ENCODE measurements at regions not wholly inside any gene's neighbourhood (a gene's known extent, or its start where the extent isn't known, plus 50 kb on each side); places are given as distances from the start of the nearest gene placed in this dataset.

DNA sequence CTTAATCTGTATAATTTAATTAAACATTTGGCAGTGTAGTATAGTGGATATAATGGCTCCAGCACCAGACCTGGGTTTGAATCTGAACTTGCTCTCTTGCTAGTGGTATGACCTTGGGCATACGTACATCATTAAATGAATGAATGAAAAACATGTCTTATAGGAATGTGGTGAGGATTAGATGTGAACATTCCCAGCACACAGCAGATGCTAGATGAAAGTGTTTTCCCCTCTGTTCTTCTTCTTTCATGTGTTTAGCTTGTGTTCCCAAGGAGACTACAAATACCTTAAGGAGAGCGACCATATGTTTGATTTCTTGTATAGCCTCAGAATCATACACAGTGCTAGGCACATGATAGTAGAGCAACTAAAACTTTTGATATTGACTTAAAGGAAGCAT is 56.5 kb downstream of the CT47B1 start:
- DNase-seq: no peak

DNA sequence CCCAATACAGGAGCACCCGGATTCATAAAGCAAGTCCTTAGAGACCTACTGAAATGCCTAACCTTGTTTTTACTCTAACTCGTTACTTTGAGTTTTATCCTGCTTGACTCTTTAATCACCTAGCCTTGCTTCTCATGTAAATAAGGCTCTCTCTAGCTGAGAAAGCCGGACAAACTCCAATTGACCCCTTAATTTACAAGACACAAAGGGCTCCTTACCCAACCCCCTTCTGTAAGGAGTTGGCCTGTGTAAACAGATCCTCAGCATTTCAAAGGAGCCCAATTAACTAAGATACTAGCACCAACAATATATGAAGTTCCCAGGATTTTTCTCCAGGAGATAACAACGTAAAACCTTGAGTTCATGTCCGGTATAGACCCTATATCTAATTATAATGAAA is 61.7 kb downstream of the CT47B1 start:
- DNase-seq: no peak

DNA sequence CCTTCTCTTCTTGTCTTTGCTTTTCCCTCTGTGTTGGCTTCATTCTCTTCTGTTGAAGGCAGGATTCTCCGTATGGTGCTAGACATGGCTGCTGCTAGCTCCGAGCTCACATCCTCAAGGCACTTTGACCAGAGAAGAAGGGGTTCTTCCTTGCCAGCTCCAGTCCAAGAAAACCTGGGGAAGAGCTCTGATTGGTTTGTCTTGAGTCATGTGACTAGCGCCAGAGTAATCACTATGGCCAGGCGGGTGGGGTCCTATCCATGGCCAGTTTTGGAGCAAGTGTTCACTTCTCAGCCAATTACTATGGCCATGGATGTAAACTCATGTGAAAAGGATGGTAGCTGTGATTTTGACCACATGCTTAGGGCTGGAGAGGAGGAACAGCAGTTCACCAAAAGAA is 74.2 kb downstream of the CT47B1 start:
- no peak for DNase-seq

DNA sequence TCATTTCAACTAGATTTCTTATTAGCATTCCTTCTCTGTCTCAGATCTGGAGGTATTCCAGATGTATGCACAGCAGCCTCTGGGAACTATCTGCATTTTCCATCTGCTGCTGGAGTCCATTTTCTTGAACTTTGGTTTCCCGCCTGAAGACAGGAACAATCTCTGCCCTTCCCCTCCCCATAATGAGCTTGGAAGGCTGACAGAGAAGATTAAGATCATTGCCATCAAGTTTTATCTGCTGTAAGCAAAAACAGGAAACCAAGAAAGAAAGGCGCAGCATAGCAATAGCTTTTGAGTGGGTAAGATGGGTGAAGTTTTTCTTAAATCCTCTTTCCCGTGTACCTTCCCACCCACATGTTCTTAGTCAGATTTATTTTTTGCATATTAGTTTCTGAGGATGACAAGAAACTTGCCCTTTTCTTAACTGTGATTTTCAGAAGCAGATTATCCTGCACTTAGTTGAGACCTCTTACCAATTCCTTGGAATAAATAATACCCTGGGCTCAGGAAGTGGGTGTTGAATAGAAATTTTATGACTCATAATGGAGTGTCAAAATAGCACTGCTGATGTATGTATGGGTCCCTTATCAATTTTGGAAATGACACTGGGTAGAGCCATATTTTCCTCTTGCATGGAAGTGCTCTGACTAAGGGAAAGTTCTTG is 78.3 kb downstream of the CT47B1 start:
- no peak for DNase-seq

DNA sequence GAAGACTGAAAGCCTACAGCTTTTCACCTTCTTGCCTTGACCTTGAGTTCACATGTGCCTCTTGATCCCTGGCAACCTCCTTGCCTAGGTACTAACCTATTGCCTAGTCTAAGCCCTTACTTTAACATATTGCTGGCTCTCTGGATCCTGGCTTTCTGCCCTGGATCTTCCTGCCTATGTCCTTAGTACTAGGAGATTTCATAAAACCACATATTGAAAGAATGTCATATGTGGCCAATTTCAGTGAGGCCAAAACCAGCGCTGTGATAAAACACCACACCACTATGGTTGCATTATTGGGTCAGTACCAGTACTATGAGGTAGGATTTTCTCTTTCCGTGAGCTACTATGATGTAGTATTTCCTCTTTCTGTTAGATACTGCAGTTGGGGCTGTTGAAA is 80.4 kb downstream of the CT47B1 start:
- DNase-seq: no peak

DNA sequence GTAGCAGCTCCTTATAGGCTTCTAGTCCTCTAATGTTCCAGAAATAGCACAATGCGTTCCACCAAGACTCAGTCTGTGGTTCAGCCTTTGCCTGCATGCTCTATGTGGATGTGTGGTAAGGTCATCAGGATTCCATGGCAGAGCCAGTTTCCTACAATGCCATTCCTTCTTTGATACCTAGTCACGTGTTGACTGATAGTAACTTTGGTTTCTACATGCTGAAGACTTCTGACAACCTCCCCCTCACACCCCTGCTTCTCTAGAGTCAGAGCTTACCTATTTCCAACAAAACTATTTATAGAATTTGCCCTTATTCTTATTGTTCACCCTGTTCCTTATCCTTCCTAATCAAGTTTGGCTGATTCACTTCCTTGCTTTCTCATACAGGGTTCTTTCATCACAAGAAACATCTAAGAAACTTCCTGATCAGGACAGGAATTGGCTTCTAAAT is 81.1 kb downstream of the CT47B1 start:
- DNase-seq: no peak

DNA sequence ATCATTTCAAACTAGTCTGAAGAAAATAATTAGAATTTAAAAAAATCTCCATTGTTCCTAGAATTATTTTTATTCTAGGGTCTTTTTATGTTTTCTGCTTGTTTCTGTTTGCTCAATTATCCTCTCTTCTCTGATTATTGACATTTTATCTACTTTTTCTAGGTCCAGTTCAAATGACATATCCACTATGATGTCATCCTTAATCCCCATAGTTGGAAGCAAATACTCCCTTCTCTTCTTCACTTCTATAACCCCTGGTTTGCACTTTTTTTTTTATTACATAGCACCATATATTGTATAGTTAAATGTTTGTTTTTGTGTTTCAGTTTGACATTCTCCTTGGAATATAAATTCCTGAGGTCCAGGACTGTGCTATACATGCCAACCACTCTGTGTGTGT is 82.6 kb downstream of the CT47B1 start:
- no peak for DNase-seq

DNA sequence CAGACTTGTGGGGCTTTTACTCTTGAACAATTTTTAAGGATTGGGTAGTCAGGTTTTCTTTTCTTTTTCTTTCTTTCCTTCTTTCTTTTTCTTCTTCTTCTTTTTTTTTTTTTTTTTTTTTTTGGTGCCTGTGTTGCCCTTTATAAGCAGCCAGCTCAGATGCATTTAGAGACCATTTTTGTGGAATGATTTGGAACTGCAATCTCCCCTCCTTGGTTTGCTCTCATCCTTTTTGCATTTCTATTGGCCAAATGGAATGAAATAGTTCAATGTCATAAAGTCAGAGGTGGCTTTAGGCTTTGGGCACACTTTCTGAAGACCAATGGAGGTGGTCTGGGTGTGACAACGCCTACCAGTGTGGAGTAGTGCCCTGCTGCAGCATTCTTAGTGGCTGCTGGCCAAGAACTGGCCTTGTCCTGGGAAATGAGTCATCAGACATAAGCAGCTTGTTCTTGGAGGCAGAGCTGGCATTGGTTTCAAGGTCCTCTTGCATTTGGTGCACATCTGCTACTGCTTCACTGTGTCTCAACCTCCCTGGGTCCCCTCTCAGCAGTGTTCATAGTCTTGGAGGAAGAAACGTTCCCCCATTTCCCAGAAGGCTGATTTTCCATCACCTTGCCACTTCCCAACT is 84.5 kb downstream of the CT47B1 start:
- DNase-seq: no peak

DNA sequence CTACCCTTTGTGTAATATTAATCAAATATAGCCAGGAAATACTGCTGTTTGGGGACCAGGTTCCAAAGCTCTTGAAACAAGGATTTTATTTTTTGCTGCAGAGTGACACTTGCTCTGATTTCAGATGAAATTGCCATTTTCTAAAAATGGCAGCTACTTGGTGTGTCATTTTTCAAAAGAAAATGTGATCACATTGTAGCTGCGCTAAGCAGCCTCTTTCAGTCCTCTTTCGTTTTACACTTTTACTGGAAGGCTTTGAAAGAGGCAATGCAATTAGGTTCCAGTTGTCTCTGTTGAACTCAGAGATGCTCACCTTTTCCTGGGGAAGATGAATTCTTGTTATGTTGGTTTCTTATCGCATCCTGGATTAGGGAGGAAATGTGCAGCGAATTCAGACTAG is 85.1 kb downstream of the CT47B1 start:
- DNase-seq: no peak

DNA sequence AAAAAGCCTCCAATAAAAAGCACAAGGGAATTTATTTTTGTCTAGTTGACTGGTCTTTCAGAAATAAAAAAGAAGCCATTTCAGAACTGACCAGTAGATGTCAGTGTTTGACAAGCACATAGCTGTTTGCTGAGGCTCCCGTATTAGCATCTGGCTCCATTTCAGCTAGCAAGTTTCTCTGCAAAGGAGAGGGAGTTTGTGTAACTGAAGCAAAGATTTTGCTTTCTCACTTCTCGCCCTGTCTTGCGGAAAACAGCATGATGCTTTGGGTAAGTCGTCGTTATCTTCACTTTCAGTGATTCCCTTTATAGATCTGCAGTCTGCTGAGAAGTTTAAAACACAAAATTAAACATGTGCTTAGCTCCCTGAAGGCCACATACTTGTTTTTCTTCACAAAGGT is 85.5 kb downstream of the CT47B1 start:
- no peak for DNase-seq

DNA sequence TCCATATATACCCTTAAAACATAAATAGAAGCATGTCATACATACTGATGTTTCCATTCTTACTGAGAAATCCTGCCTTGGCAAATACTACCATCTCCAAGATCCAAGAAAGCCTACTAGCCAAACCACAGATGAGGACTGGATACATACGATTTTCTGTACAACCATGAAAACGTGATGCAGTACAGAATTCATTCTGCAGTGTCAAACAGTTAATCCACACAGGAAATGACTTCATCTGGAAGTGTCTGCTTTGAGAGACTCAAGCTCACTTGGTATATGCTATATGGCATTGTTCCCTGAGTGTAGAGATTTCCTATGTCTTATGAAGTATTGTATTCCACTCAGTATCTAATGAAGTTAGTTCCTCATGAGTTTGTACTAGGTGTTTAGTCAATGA is 94.3 kb downstream of the CT47B1 start:
- no peak for DNase-seq

DNA sequence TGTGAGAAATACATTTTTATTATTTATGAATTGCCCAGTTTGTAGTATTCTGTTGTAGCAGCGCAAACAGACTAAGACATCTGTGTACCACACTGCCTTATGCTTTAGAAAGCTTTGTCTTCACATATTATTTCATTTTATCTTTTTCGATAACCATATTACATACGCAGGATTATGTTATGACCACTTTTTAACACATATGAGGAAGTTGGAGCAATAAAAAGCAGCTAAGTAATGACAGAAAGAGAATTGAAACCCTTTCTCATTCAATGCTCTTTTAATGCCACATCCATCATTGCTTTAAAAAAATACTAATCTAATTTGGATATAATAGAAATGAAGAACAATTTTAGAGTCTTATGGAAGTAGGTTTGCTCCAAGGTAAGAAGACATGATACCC is 99.7 kb downstream of the CT47B1 start:
- DNase-seq: no peak

DNA sequence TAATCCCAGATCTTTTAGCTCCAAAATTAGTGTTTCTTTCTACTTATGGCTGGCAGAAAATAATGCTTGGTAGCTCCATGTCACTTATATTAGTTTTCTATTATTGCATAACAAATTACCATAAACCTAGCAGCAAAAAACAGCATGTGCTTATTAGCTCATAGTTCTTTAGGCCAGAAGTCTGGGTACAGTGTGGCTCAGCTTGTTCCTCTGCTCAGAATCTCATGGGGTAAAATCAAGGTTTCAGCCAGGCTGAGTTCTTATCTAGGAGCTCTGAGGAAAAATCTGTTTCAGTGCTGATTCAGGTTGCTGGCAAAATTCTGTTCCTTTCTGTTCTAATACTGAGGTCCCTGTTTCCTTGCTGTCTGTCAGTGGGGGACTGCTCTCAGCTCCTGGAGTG is 101.1 kb downstream of the CT47B1 start:
- no peak for DNase-seq

DNA sequence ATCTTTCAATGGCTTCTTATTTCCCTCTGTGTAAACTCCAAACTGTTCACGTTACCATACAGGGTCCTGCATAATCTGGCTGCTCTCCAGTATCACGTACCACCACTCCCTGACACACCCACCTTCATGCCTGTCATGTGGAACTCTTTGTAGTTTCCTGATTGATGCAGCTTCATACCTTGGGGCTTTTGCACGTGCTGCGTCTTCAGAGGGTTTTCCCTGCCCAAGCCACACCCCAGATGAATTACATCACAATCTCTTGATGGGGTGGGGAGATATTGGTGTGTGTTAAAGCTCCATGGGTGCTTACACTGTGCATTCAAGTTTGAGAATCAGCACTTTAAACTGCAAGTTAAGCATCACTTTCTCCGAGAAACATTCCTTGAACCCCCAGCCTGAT is 101.9 kb downstream of the CT47B1 start:
- no peak for DNase-seq

DNA sequence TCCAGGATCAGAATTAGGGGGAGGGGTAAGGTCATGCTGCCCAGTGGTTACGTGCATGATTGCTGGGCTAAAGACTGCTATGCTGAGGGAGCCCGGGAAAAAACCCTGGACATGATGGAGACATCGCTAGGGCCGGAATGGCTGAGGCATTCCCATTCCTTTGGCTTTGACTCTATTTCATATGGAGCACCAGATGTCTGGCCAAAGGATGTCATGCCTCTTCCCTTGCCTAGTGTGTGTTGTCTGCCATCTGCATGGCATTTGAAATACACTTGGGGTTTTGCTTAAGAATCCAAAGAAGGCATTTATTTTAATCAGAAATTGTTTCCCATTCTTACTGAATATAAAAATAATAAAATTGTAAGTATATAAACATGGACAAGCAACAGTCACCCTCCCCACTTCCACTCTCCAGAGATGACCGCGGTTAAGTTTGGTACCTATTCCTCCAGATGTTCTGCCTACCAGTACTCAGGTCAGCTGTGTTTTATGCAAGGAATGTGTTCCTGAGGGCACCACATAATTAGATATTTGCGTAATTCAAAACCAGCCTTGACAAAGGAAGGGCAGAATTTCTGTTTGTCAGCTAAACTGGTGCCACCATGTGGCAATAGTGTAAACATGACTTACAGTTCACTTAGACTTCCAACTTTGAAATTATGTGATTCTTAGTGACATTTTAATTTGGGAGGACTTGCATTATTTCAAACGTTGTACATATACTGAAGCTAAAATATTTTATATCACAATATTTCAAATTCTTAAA is 105.9 kb downstream of the CT47B1 start:
- no peak for DNase-seq

DNA sequence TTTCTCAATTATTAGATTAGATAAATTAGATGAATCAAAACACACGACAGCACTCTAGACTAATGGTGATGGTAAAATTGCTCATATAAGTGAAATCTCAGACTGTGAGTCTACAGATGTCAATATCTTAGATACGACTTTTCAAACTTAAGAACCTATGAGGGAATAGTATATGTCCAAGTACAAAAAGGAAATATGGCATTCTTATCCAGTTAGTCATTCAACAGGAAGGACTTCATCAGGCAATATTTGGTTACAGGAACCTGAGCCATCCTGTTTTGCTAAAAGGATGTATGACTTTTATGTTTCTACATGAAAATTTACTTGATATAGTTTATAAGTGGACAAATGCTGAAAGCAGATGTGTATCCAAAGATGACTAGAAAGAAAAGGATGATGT is 107.0 kb downstream of the CT47B1 start:
- no peak for DNase-seq

DNA sequence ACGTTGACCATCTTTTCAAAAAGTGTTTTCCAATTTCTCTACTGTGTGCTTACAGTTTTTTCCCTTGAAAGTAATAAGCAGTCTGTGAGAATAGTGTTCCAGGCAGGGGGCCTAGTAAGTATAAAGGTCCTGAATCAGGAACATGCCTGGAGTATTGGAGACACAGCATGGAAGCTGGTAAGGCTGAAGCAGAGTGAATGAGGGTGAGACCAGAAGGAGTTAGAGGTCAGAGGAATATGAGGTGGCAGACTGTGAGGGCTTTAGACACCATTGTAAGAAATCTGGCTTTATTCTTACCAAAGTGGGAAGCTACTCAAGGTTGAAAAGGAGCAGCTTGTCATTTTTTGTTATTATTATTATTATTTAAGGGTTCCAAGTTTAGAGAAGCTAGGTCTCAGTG is 107.4 kb downstream of the CT47B1 start:
- no peak for DNase-seq

DNA sequence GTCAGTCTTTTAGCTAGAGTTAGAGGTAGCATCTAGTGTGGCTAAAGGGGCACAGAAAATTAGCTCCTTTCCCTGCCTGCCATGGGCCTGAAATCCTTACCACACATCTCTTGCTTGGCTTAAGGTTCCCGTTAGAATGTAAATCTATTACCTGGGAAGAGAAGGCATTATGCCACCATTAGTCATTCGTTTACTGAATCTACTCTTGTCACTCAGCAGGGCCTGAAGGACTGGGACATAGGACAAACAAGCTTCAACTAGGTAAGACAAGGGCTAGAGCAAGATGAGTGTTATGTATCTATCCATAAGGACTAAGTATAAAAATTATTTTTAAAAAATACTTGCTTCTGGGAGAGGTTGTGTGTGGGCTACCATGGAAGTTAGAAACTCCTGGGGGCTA is 112.4 kb downstream of the CT47B1 start:
- DNase-seq: no peak

DNA sequence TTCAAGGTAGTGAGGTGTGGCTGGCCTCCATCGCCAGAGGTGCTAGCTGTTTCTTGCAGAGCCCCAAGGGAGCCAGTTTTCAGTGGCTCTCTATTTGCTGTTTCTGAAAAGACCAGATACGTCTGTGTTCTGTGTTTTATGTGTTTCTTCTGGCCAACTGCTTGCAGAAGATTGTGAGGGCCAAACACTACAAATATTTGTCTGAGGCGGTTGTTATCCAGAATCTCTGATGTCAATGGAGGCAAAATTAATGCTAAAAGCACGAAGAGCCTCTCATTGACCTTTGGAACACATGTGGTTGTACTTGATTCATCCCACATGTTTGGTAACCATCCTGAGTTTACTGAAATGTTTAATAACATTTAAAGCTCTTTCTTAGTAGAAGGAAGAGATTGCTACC is 113.9 kb downstream of the CT47B1 start:
- DNase-seq: no peak

DNA sequence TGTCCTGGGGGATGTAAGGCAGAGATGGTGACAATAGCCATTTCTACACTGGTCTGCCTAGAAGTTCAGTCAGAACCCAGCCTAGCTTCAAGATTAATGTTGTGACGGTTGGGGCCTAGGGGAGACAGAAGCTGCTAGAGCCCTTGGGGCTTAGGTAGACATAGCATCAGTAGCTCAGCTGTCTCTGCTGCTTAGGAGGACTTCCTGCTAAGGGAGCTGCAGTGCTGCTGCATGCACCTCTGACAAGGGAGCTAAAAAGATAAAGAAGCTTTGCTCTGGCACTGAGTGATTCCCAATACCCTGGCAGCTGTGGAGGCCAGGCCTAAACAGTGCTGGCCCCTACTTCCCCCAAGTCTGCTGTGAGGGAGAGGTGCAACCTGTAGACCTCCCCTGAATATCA is 116.0 kb downstream of the CT47B1 start:
- no peak for DNase-seq

DNA sequence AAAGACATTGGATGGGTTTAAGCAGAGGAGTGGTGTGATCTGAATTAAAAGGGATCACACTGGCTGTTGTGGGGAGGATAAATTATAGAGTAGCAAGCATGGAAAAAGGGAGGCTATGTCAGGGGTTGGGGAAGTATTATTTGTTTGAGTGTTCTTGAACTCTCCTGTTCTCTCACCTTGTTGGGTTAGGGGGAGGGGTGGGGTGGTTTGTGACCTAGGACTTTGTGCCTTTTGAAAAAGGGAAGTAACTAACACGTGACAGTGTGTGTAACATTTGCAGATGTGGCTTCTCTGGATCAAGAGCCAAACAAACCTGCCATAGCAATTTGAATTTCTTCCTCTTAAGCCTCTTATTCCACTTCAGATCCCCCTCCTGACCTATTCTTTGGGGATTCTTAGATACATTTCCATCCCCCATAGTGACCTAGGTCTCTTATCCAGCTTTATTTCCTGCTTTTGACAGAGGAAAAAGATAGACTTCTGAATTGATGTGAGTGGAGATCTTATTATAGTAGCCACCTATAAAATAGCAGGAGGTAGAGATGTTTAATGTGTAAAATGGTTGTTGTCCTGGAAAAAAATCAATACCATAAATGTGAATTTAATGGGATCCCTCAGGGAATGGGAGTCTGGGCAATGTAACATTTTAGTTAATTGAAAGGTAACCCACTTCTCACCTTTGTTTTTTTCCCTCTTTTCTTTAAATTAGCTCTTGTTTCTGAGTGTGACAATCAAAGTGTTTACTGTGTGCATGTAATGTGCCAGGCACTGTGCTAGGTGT is 120.4 kb downstream of the CT47B1 start:
- no peak for DNase-seq

DNA sequence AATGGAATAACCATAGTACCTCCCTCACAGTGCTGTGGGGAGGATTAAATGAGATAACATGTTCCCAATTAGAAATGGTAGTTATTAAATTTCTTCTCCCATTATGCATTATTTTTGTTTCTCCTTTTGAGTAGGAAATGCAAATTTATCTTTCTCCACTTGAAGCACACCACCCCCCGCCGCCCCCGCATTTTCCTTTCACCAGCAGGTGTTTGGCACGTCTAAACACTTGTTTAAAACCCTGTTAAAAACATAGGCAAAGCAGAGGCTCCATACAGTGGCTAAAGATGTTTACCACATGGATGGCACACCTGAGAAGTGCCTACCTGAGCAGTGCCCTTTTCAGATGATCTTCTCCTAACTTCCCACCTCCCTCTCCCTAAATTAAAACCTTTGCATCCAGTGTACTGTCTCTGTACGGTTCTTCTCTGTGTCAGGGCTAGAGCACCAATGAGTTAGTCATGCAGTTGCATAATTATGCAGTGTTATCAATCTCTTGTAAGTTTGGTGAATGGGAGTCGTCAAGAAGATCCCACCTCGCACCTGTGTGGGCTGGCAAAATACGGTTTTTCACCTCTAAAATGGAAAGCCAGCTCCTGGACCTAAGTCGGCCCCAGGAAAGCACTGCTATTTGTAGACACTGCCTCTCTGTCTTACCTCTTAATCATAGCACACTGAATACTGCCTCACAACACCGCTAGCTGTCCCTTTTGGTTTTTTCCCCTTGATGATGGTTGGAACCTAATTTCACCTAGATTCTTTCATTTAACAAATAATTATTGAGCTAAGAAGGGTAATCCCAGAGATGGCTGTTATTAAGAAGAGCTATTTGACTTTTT is 122.0 kb downstream of the CT47B1 start:
- peak; percentile 22 for DNase-seq

Measured in stimulated activated CD4-positive, alpha-beta T cell treated with anti-CD3 and anti-CD28 coated beads, Interleukin-12 subunit alpha, Interleukin-12 subunit beta, amount 100 ng/mL, for 4 hours (primary cell).